8988T (cell line): ENCODE measurements at regions not wholly inside any gene's neighbourhood (a gene's known extent, or its start where the extent isn't known, plus 50 kb on each side); places are given as distances from the start of the nearest gene placed in this dataset.

ENCODE experiments used
- DNase-seq: peaks from one replicate; pipeline ENCODE4 v3.0.0; 2011

- DNase-seq, result no peak
Measured at GRCh38 chr13:50699874-50700663, 143.4 kb downstream of the DLEU7 start.

GRCh38 chr13:50700664-50701305 lies 142.7 kb downstream of the DLEU7 start:
- DNase-seq, result no peak

GRCh38 chr13:50701469-50701868 lies 142.0 kb downstream of the DLEU7 start:
- DNase-seq, result no peak

GRCh38 chr13:50706505-50706904 lies 137.0 kb downstream of the DLEU7 start:
- no peak for DNase-seq

- no peak for DNase-seq
Measured at GRCh38 chr13:50707628-50708027, 135.9 kb downstream of the DLEU7 start.

- DNase-seq, result no peak
Measured at GRCh38 chr13:50708461-50708860, 135.0 kb downstream of the DLEU7 start.

GRCh38 chr13:50709058-50709457 lies 134.4 kb downstream of the DLEU7 start:
- DNase-seq, result no peak

- DNase-seq, result no peak
Measured at GRCh38 chr13:50711131-50711815, 132.2 kb downstream of the DLEU7 start.

GRCh38 chr13:50711996-50712395 lies 131.5 kb downstream of the DLEU7 start:
- DNase-seq, result no peak

GRCh38 chr13:50712456-50712855 lies 131.0 kb downstream of the DLEU7 start:
- no peak for DNase-seq

- no peak for DNase-seq
Measured at GRCh38 chr13:50712881-50713280, 130.6 kb downstream of the DLEU7 start.

GRCh38 chr13:50713523-50714248 lies 129.8 kb downstream of the DLEU7 start:
- no peak for DNase-seq

- DNase-seq, result no peak
Measured at GRCh38 chr13:50714891-50715290, 128.6 kb downstream of the DLEU7 start.

GRCh38 chr13:50715402-50716146 lies 127.9 kb downstream of the DLEU7 start:
- no peak for DNase-seq

- DNase-seq, result no peak
Measured at GRCh38 chr13:50720861-50721671, 122.4 kb downstream of the DLEU7 start.

GRCh38 chr13:50721672-50721992 lies 121.9 kb downstream of the DLEU7 start:
- no peak for DNase-seq

GRCh38 chr13:50722440-50723125 lies 120.9 kb downstream of the DLEU7 start:
- no peak for DNase-seq

- no peak for DNase-seq
Measured at GRCh38 chr13:50724438-50724837, 119.1 kb downstream of the DLEU7 start.

GRCh38 chr13:50724913-50725312 lies 118.6 kb downstream of the DLEU7 start:
- no peak for DNase-seq

- no peak for DNase-seq
Measured at GRCh38 chr13:50726164-50726563, 117.3 kb downstream of the DLEU7 start.

- no peak for DNase-seq
Measured at GRCh38 chr13:50729177-50729576, 114.3 kb downstream of the DLEU7 start.
